H1 (cell line): ENCODE measurements at regions not wholly inside any gene's neighbourhood (a gene's known extent, or its start where the extent isn't known, plus 50 kb on each side); places are given as distances from the start of the nearest gene placed in this dataset.

Experiments used
- CTCF ChIA-PET: fragments of 300-600 bp; sonication (Branson Sonifier 250); formaldehyde crosslinking; loops from one replicate; lab custom pipeline; 2021; ENCODE audit not compliant: partially characterized antibody; lab: Charles Lee
- POLR2A ChIA-PET: fragments of 300-600 bp; sonication (Branson Sonifier 250); formaldehyde crosslinking; loops from one replicate; lab custom pipeline; 2021; ENCODE audit warnings: inconsistent platforms; ENCODE audit not compliant: partially characterized antibody; lab: Charles Lee
- DNase-seq, 2 experiments: peaks; one replicate each; pipeline versions ENCODE4 v3.0.0 to v3.0.0-alpha.2; 2010 to 2022; ENCODE audit warnings: low spot score in 2 of 2, low read depth in 1 of 2, mixed read lengths in 1 of 2
- FAIRE-seq: peaks from 2 replicates; lab custom pipeline; 2011; peaks lifted over from hg19 to GRCh38; lab: Jason Lieb, UNC
- H2AFZ ChIP-seq: 2 replicates; pipeline ENCODE4 v1.8.1; 2012; ENCODE audit warnings: low read length, inconsistent platforms
- H2AK5ac ChIP-seq: 2 replicates; pipeline ENCODE4 v1.6.1; 2013; ENCODE audit warnings: low read depth, low read length
- H2BK120ac ChIP-seq: replicated peaks from 2 replicates; pipeline ENCODE3; 2013; ENCODE audit warnings: low read depth, low read length, inconsistent platforms
- H2BK12ac ChIP-seq: 2 replicates; pipeline ENCODE4 v1.6.1; 2013; ENCODE audit warnings: low read depth, low read length
- H2BK15ac ChIP-seq: 2 replicates; pipeline ENCODE4 v1.6.1; 2013; ENCODE audit warnings: low read length
- H2BK20ac ChIP-seq: 2 replicates; pipeline ENCODE4 v1.6.1; 2013; ENCODE audit warnings: low read length
- H2BK5ac ChIP-seq: 2 replicates; pipeline ENCODE4 v1.6.1; 2013; ENCODE audit warnings: low read depth, low read length
- H3K14ac ChIP-seq: 2 replicates; pipeline ENCODE4 v1.6.1; 2013; ENCODE audit warnings: inconsistent platforms; ENCODE audit not compliant: insufficient read length
- H3K18ac ChIP-seq: 2 replicates; pipeline ENCODE4 v1.6.1; 2013; ENCODE audit warnings: low read length; ENCODE audit errors: extremely low read depth
- H3K23ac ChIP-seq: 2 replicates; pipeline ENCODE4 v1.6.1; 2013; ENCODE audit warnings: inconsistent platforms; ENCODE audit not compliant: insufficient read length
- H3K23me2 ChIP-seq: 2 replicates; pipeline ENCODE4 v1.6.1; 2013; ENCODE audit warnings: low read depth, low read length
- H3K27ac ChIP-seq: 2 replicates; pipeline ENCODE4 v1.6.1; 2011; ENCODE audit warnings: low read depth, low read length, inconsistent platforms
- H3K27me3 ChIP-seq, 4 experiments: replicated peaks in 1 of 4; 1 replicate in 1 of 4; 2 replicates in 3 of 4; pipeline versions ENCODE4 v1.6.1 to v1.8.1; 2011 to 2013; ENCODE audit warnings: low read length in 3 of 4, mild to moderate bottlenecking in 3 of 4, inconsistent platforms in 2 of 4, mixed read lengths in 2 of 4, moderate library complexity in 1 of 4; ENCODE audit not compliant: control insufficient read depth in 3 of 4, insufficient read depth in 3 of 4; ENCODE audit errors: extremely low read depth in 1 of 4
- H3K36me3 ChIP-seq, 4 experiments: 2 replicates each; pipeline versions ENCODE4 v1.6.1 to v1.8.1; 2011 to 2013; ENCODE audit warnings: mild to moderate bottlenecking in 4 of 4, low read length in 3 of 4, moderate library complexity in 2 of 4, control low read depth in 1 of 4, inconsistent platforms in 1 of 4; ENCODE audit not compliant: insufficient read depth in 4 of 4, control insufficient read depth in 2 of 4
- H3K4ac ChIP-seq: replicated peaks from 2 replicates; pipeline ENCODE3; 2013; ENCODE audit warnings: low read length, low read depth, mixed read lengths, inconsistent platforms; ENCODE audit not compliant: insufficient read length
- H3K4me1 ChIP-seq, 4 experiments: replicated peaks in 1 of 4; 1 replicate in 1 of 4; 2 replicates in 3 of 4; pipeline versions ENCODE4 v1.6.1 to v1.8.1; 2011 to 2013; ENCODE audit warnings: low read length in 3 of 4, inconsistent platforms in 2 of 4, mixed read lengths in 1 of 4; ENCODE audit not compliant: insufficient read depth in 4 of 4, control insufficient read depth in 3 of 4
- H3K4me2 ChIP-seq, 2 experiments: 2 replicates each; pipeline versions ENCODE4 v1.6.1 to v1.8.1; 2011 to 2013; ENCODE audit warnings: low read depth in 2 of 2, low read length in 2 of 2, control low read depth in 1 of 2, inconsistent platforms in 1 of 2, mild to moderate bottlenecking in 1 of 2; ENCODE audit not compliant: insufficient read depth in 1 of 2
- H3K4me3 ChIP-seq, 4 experiments: fragments of 200-600, 300-600 bp in 1 of 4; sonication (generic), shearing (Covaris generic), sonication (Bioruptor Twin) in 1 of 4; 2 replicates each; pipeline versions ENCODE4 v1.5.1 to v1.8.1; 2011 to 2016; ENCODE audit warnings: low read length in 4 of 4, low read depth in 3 of 4, control low read depth in 2 of 4, inconsistent platforms in 2 of 4, mild to moderate bottlenecking in 2 of 4, mixed read lengths in 1 of 4, moderate library complexity in 1 of 4; ENCODE audit not compliant: insufficient read depth in 2 of 4; ENCODE audit errors: extremely low read depth in 1 of 4
- H3K56ac ChIP-seq: replicated peaks from 2 replicates; pipeline ENCODE3; 2013; ENCODE audit warnings: low read depth, mild to moderate bottlenecking, mixed read lengths, low read length, inconsistent platforms; ENCODE audit not compliant: insufficient read length
- H3K79me1 ChIP-seq: 2 replicates; pipeline ENCODE4 v1.6.1; 2013; ENCODE audit warnings: low read depth, low read length, control low read depth
- H3K79me2 ChIP-seq, 2 experiments: 2 replicates each; pipeline versions ENCODE4 v1.6.1 to v1.8.1; 2012 to 2013; ENCODE audit warnings: low read length in 2 of 2, mild to moderate bottlenecking in 2 of 2, inconsistent platforms in 1 of 2; ENCODE audit not compliant: insufficient read depth in 2 of 2, control insufficient read depth in 1 of 2
- H3K9ac ChIP-seq, 4 experiments: replicated peaks in 1 of 4; 1 replicate in 1 of 4; 2 replicates in 3 of 4; pipeline versions ENCODE4 v1.6.1 to v1.8.1; 2011 to 2013; ENCODE audit warnings: low read depth in 3 of 4, low read length in 3 of 4, control low read depth in 2 of 4, mild to moderate bottlenecking in 2 of 4, moderate library complexity in 2 of 4, inconsistent platforms in 1 of 4; ENCODE audit errors: extremely low read depth in 1 of 4
- H3K9me3 ChIP-seq, 2 experiments: 2 replicates each; pipeline versions ENCODE4 v1.6.1 to v1.8.1; 2012 to 2013; ENCODE audit warnings: mild to moderate bottlenecking in 2 of 2, moderate library complexity in 2 of 2, control low read depth in 1 of 2, inconsistent platforms in 1 of 2, low read depth in 1 of 2, low read length in 1 of 2, mixed read lengths in 1 of 2; ENCODE audit not compliant: insufficient read depth in 2 of 2
- H4K20me1 ChIP-seq, 2 experiments: replicated peaks in 1 of 2; 2 replicates each; pipeline versions ENCODE3 to v1.8.1; 2011 to 2013; ENCODE audit warnings: inconsistent platforms in 2 of 2, low read length in 2 of 2, mild to moderate bottlenecking in 1 of 2; ENCODE audit not compliant: insufficient read depth in 2 of 2, control insufficient read depth in 1 of 2
- H4K5ac ChIP-seq: 2 replicates; pipeline ENCODE4 v1.6.1; 2013; ENCODE audit warnings: low read length, low read depth, mixed read lengths, inconsistent platforms; ENCODE audit not compliant: insufficient read length
- H4K8ac ChIP-seq: 2 replicates; pipeline ENCODE4 v1.8.0; 2013; ENCODE audit warnings: mild to moderate bottlenecking, moderate library complexity, low read length, inconsistent platforms; ENCODE audit not compliant: insufficient read depth; ENCODE audit errors: extremely low read depth
- H4K91ac ChIP-seq: replicated peaks from 2 replicates; pipeline ENCODE3; 2013; ENCODE audit warnings: low read length, mixed read lengths, inconsistent platforms; ENCODE audit not compliant: insufficient read length
- CBX5 ChIP-seq: fragments of 300-800, 300-1000 bp; sonication (generic); IDR thresholded peaks from 2 replicates; pipeline ENCODE4 v1.7.1; 2016; ENCODE audit warnings: antibody characterized with exemption, low read length, low read depth
- CHD2 ChIP-seq: IDR thresholded peaks from 2 replicates; pipeline ENCODE4 v1.6.1; 2012; ENCODE audit warnings: low read length, improper control_type of control experiment
- CTBP2 ChIP-seq: IDR thresholded peaks from 2 replicates; pipeline ENCODE4 v1.7.0; 2011; ENCODE audit warnings: borderline replicate concordance, mild to moderate bottlenecking, moderate library complexity, mixed read lengths, low read length; ENCODE audit not compliant: insufficient read depth, insufficient read length
- EGR1 ChIP-seq: IDR thresholded peaks from 2 replicates; pipeline ENCODE4 v1.6.1; 2011; ENCODE audit warnings: low read depth, low read length, borderline replicate concordance
- GABPA ChIP-seq: IDR thresholded peaks from 2 replicates; pipeline ENCODE4 v1.6.1; 2011; ENCODE audit warnings: mild to moderate bottlenecking, low read length, moderate library complexity, borderline replicate concordance; ENCODE audit not compliant: insufficient read depth
- GTF2F1 ChIP-seq: IDR thresholded peaks from 2 replicates; pipeline ENCODE4 v1.6.1; 2012; ENCODE audit warnings: low read depth, low read length, improper control_type of control experiment, borderline replicate concordance
- HDAC6 ChIP-seq: IDR thresholded peaks from one replicate; pipeline ENCODE4 v1.7.1; 2012; ENCODE audit warnings: low read depth, mild to moderate bottlenecking, inconsistent platforms, low read length, moderate library complexity
- JUND ChIP-seq: IDR thresholded peaks from 2 replicates; pipeline ENCODE4 v1.6.1; 2011; ENCODE audit warnings: mild to moderate bottlenecking, improper control_type of control experiment, low read length
- PHF8 ChIP-seq: fragments of 200-600 bp; sonication (generic); conservative IDR thresholded peaks from 2 replicates; pipeline ENCODE4 v1.7.1; 2012; ENCODE audit warnings: low read depth, mild to moderate bottlenecking, inconsistent platforms, low read length, moderate library complexity
- POLR2A ChIP-seq, 2 experiments: IDR thresholded peaks; 1 replicate in 1 of 2; 2 replicates in 1 of 2; pipeline ENCODE4 v1.6.1; 2011; ENCODE audit warnings: low read depth in 2 of 2, low read length in 2 of 2, mild to moderate bottlenecking in 2 of 2; ENCODE audit errors: control extremely low read depth in 1 of 2
- RXRA ChIP-seq: IDR thresholded peaks from 2 replicates; pipeline ENCODE4 v1.6.1; 2011; ENCODE audit warnings: low read depth, mild to moderate bottlenecking, low read length, moderate library complexity; ENCODE audit not compliant: insufficient read depth
- SIRT6 ChIP-seq: IDR thresholded peaks from one replicate; pipeline ENCODE4 v1.7.1; 2012; ENCODE audit warnings: low read length, inconsistent platforms
- TEAD4 ChIP-seq: IDR thresholded peaks from 2 replicates; pipeline ENCODE4 v1.6.1; 2012; ENCODE audit warnings: low read depth, low read length, inconsistent platforms, mixed read lengths
- whole genome bisulfite sequencing, 2 experiments: shearing (Covaris generic) in 1 of 2; methylation state at CpG; one replicate each; pipeline versions ENCODE4 v1.1.6 to v1.1.7; 2013 to 2015; ENCODE audit warnings: low lambda C conversion rate in 2 of 2, mixed read lengths in 2 of 2, inconsistent platforms in 1 of 2, low coverage in 1 of 2, missing lambda C conversion rate in 1 of 2; ENCODE audit not compliant: insufficient replicate concordance in 2 of 2, insufficient coverage in 1 of 2, insufficient read length in 1 of 2; ENCODE audit errors: extremely low coverage in 1 of 2, missing lambda C conversion rate in 1 of 2; 5-methylcytosine and 5-hydroxymethylcytosine counted together
- TF ChIP-seq, protein P1 (sequence below): IDR thresholded peaks from 2 replicates; pipeline ENCODE4 v1.6.1; 2012; ENCODE audit warnings: inconsistent platforms

DNA sequence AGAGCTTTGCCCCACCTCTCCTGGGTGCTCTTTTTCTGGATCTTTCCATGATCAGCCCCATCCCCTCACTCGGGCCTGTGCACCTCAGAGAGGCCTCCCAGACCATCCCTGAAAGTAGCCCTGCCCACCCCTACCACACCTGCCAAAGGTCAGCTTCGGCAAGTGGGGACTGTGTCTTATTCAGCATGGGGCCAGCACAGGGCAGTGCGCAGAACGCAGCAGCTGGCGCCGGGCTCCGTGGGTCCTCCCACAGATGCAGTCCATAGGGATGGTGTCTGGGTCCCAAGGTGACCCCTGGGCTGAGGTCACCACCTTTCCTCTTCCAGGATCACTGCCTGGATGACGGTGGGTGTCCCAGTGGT lies 79.4 kb downstream of the CEBPB start:
- WGBS, 2 experiments, result 93% methylated on average over 8 of the region's 8 CpGs; no CpG with 5 or more reads in 1 of the 2 experiments
- FAIRE-seq (no peak), DNase-seq (no peak)
- Histone ChIP-seq H2BK5ac (no peak overlapping the region), H3K27me3 (no peaks in the 10 kb centered on the region), H4K8ac (no peak overlapping the region), H3K9ac (no peak overlapping the region), H3K79me2 (no peaks in the 10 kb centered on the region), H2BK20ac (no peak overlapping the region), H3K4me1 (peaks cover 4 to 9% (median 8%) of the 10 kb centered on the region in 4 experiments; a peak in 6 of 7 replicates), H3K36me3 (no peaks in the 10 kb centered on the region), H3K56ac (no peak overlapping the region), H3K14ac (no peak overlapping the region), H3K27ac (no peak overlapping the region), H2AK5ac (peak overlapping the region; percentile 8; the same call in 1 of the 2 replicates), H3K4me3 (no peak overlapping the region), H4K5ac (no peak overlapping the region), H4K20me1 (no peaks in the 10 kb centered on the region), H2AFZ (no peak overlapping the region), H3K18ac (no peak overlapping the region), H2BK120ac (no peak overlapping the region), H3K9me3 (no peaks in the 10 kb centered on the region), H4K91ac (no peak overlapping the region), H3K23ac (no peak overlapping the region), H3K23me2 (no peaks in the 10 kb centered on the region), H3K79me1 (no peaks in the 10 kb centered on the region), H3K4me2 (no peak overlapping the region), H3K4ac (no peak overlapping the region), H2BK12ac (no peak overlapping the region), H2BK15ac (peak overlapping the region; percentile 31; the same call in 1 of the 2 replicates)
- CTCF ChIA-PET, result interaction anchor here (6.6 kb wide), 1 partner anchor 14 kb away, joined by 48 read pairs; no protein-coding TSS in a partner anchor
- POLR2A ChIA-PET, result interaction anchor here (0.8 to 1.5 kb wide), 2 partner anchors 13 to 79 kb away, joined by 3 read pairs; partner anchors contain the start of gene CEBPB
- TF ChIP-seq, protein P1, sequence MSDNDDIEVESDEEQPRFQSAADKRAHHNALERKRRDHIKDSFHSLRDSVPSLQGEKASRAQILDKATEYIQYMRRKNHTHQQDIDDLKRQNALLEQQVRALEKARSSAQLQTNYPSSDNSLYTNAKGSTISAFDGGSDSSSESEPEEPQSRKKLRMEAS, result no peak
- no peak for TF ChIP-seq POLR2A (IDR thresholded peaks at IDR 0.05; ENCODE audit: control extremely low read depth in 1 of 2, low read depth in 2 of 2, low read length in 2 of 2)
- no peak for TF ChIP-seq CHD2
- TF ChIP-seq GABPA, result no peak
- TF ChIP-seq PHF8, result no peak
- no peak for TF ChIP-seq GTF2F1
- no peak for TF ChIP-seq CTBP2
- no peak for TF ChIP-seq TEAD4
- TF ChIP-seq RXRA, result no peak
- TF ChIP-seq JUND, result no peak
- TF ChIP-seq CBX5, result no peak
- no peak for TF ChIP-seq HDAC6
- TF ChIP-seq SIRT6, result no peak
- TF ChIP-seq EGR1, result no peak
